Fibroblast of peridontal ligament (primary cell): ENCODE measurements at regions not wholly inside any gene's neighbourhood (a gene's known extent, or its start where the extent isn't known, plus 50 kb on each side); places are given as distances from the start of the nearest gene placed in this dataset.
"Not testable (repeated sequence)": the region's sequence is repeated elsewhere in the genome, so short reads cannot be mapped to it uniquely, and the experiment has no call there.

ENCODE experiments used
- DNase-seq: peaks from one replicate; pipeline ENCODE4 v3.0.0-alpha.2; 2010; ENCODE audit errors: extremely low read depth

GRCh38 chr18:995629-996028 is 91.0 kb downstream of the ADCYAP1 start:
- no peak for DNase-seq

GRCh38 chr18:997499-997898 is 92.8 kb downstream of the ADCYAP1 start:
- DNase-seq: no peak

GRCh38 chr18:998936-999335 is 94.3 kb downstream of the ADCYAP1 start:
- no peak for DNase-seq

GRCh38 chr18:1002653-1003178 is 98.0 kb downstream of the ADCYAP1 start:
- no peak for DNase-seq

GRCh38 chr18:1003499-1003898 is 98.8 kb downstream of the ADCYAP1 start:
- no peak for DNase-seq

GRCh38 chr18:1006304-1006703 is 101.6 kb downstream of the ADCYAP1 start:
- DNase-seq: no peak

- no peak for DNase-seq
Measured at GRCh38 chr18:1006965-1007364, 102.3 kb downstream of the ADCYAP1 start.

- DNase-seq: peak; percentile 18
Measured at GRCh38 chr18:1011349-1011748, 106.7 kb downstream of the ADCYAP1 start.

- no peak for DNase-seq
Measured at GRCh38 chr18:1012775-1013174, 108.1 kb downstream of the ADCYAP1 start.

- DNase-seq: no peak
Measured at GRCh38 chr18:1013951-1014350, 109.3 kb downstream of the ADCYAP1 start.

- DNase-seq: no peak
Measured at GRCh38 chr18:1014509-1014908, 109.8 kb downstream of the ADCYAP1 start.

- DNase-seq: no peak
Measured at GRCh38 chr18:1014951-1015624, 110.4 kb downstream of the ADCYAP1 start.

GRCh38 chr18:1015777-1016176 is 111.1 kb downstream of the ADCYAP1 start:
- no peak for DNase-seq

GRCh38 chr18:1017227-1018058 is 112.8 kb downstream of the ADCYAP1 start:
- DNase-seq: no peak

- DNase-seq: no peak
Measured at GRCh38 chr18:1018181-1018681, 113.6 kb downstream of the ADCYAP1 start.

GRCh38 chr18:1019191-1019590 is 114.5 kb downstream of the ADCYAP1 start:
- no peak for DNase-seq

- no peak for DNase-seq
Measured at GRCh38 chr18:1020731-1021344, 116.2 kb downstream of the ADCYAP1 start.

- no peak for DNase-seq
Measured at GRCh38 chr18:1026930-1027329, 122.3 kb downstream of the ADCYAP1 start.

GRCh38 chr18:1033092-1033491 is 128.4 kb downstream of the ADCYAP1 start:
- not testable (repeated sequence) for DNase-seq

GRCh38 chr18:1034971-1035370 is 130.3 kb downstream of the ADCYAP1 start:
- DNase-seq: no peak

GRCh38 chr18:1036926-1037325 is 132.3 kb downstream of the ADCYAP1 start:
- DNase-seq: no peak

GRCh38 chr18:1037776-1038175 is 133.1 kb downstream of the ADCYAP1 start:
- no peak for DNase-seq
